ENCODE measurements at regions not wholly inside any gene's neighbourhood (a gene's known extent, or its start where the extent isn't known, plus 50 kb on each side); places are given as distances from the start of the nearest gene placed in this dataset.
"Not testable (repeated sequence)": the region's sequence is repeated elsewhere in the genome, so short reads cannot be mapped to it uniquely, and the experiment has no call there.

- no peak for DNase-seq (ENCODE audit: low read depth)
Observed at GRCh38 chr2:36058953-36059352, 296.6 kb upstream of the CRIM1 start.

- no peak for DNase-seq (ENCODE audit: low read depth)
Observed at GRCh38 chr2:36058076-36058475, 297.5 kb upstream of the CRIM1 start.

- no peak for DNase-seq (ENCODE audit: low read depth)
Observed at GRCh38 chr2:36052819-36053218, 302.8 kb upstream of the CRIM1 start.

- no peak for DNase-seq (ENCODE audit: low read depth)
Observed at GRCh38 chr2:36044411-36044810, 311.2 kb upstream of the CRIM1 start.

GRCh38 chr2:36035137-36035536, 320.4 kb upstream of the CRIM1 start:
- no peak for DNase-seq (ENCODE audit: low read depth)

- no peak for DNase-seq (ENCODE audit: low read depth)
Observed at GRCh38 chr2:36032046-36032445, 323.5 kb upstream of the CRIM1 start.

- DNase-seq (ENCODE audit: low read depth), result no peak
Observed at GRCh38 chr2:36031471-36031870, 324.1 kb upstream of the CRIM1 start.

GRCh38 chr2:36027616-36028015, 328.0 kb upstream of the CRIM1 start:
- no peak for DNase-seq (ENCODE audit: low read depth)

- DNase-seq (ENCODE audit: low read depth), result no peak
Observed at GRCh38 chr2:36013064-36013463, 342.5 kb upstream of the CRIM1 start.

GRCh38 chr2:36006444-36006843, 349.1 kb upstream of the CRIM1 start:
- no peak for DNase-seq (ENCODE audit: low read depth)

- no peak for DNase-seq (ENCODE audit: low read depth)
Observed at GRCh38 chr2:36002941-36003340, 352.6 kb upstream of the CRIM1 start.

GRCh38 chr2:35997488-35997887, 358.1 kb upstream of the CRIM1 start:
- no peak for DNase-seq (ENCODE audit: low read depth)

GRCh38 chr2:35989503-35989902, 366.1 kb upstream of the CRIM1 start:
- DNase-seq (ENCODE audit: low read depth), result peak; percentile 8

- no peak for DNase-seq (ENCODE audit: low read depth)
Observed at GRCh38 chr2:35989040-35989439, 366.5 kb upstream of the CRIM1 start.

- no peak for DNase-seq (ENCODE audit: low read depth)
Observed at GRCh38 chr2:35986871-35987270, 368.7 kb upstream of the CRIM1 start.

GRCh38 chr2:35978218-35978617, 377.4 kb upstream of the CRIM1 start:
- DNase-seq (ENCODE audit: low read depth), result no peak

GRCh38 chr2:35976611-35977010, 379.0 kb upstream of the CRIM1 start:
- DNase-seq (ENCODE audit: low read depth), result no peak

- DNase-seq (ENCODE audit: low read depth), result peak; percentile 6
Observed at GRCh38 chr2:35973737-35974132, 381.8 kb upstream of the CRIM1 start.

GRCh38 chr2:35973132-35973736, 382.3 kb upstream of the CRIM1 start:
- DNase-seq (ENCODE audit: low read depth), result no peak

GRCh38 chr2:35963824-35964223, 391.8 kb upstream of the CRIM1 start:
- DNase-seq (ENCODE audit: low read depth), result no peak

GRCh38 chr2:35963357-35963756, 392.2 kb upstream of the CRIM1 start:
- no peak for DNase-seq (ENCODE audit: low read depth)

GRCh38 chr2:35962585-35963146, 392.9 kb upstream of the CRIM1 start:
- no peak for DNase-seq (ENCODE audit: low read depth)

GRCh38 chr2:35960596-35960995, 395.0 kb upstream of the CRIM1 start:
- DNase-seq (ENCODE audit: low read depth), result no peak

- DNase-seq (ENCODE audit: low read depth), result not testable (repeated sequence)
Observed at GRCh38 chr2:35957053-35957452, 398.5 kb upstream of the CRIM1 start.

Data from Daoy (cell line).